ENCODE measurements at regions not wholly inside any gene's neighbourhood (a gene's known extent, or its start where the extent isn't known, plus 50 kb on each side); places are given as distances from the start of the nearest gene placed in this dataset.

GRCh38 chr4:24166501-24166900 is 276.7 kb upstream of the PPARGC1A start:
- Histone ChIP-seq H3F3A (ENCODE audit: insufficient read depth) (no peaks in the 10 kb centered on the region), H2AFZ (ENCODE audit: low read depth, low read length, severe bottlenecking) (no peak overlapping the region), H3K27ac (ENCODE audit: low read depth, low read length) (no peak overlapping the region), H3K9me3 (ENCODE audit: insufficient read depth, low read length) (no peaks in the 10 kb centered on the region), H3K9me2 (replicated peaks; ENCODE audit: insufficient read depth, low read length) (no peaks in the 10 kb centered on the region), H3K9ac (ENCODE audit: low read length) (no peak overlapping the region), H3K27me3 (ENCODE audit: low read length) (no peaks in the 10 kb centered on the region), H3K4me2 (ENCODE audit: low read depth, low read length, poor library complexity, severe bottlenecking) (no peak overlapping the region), H3K36me3 (ENCODE audit: low read length) (no peaks in the 10 kb centered on the region), H3K4me3 (ENCODE audit: insufficient read depth, low read length, poor library complexity, severe bottlenecking) (no peak overlapping the region), H4K20me1 (ENCODE audit: low read depth, low read length) (no peaks in the 10 kb centered on the region), H3K79me2 (ENCODE audit: insufficient read depth, low read length) (no peaks in the 10 kb centered on the region)
- TF ChIP-seq EZH2phosphoT487 (conservative IDR thresholded peaks at IDR 0.05; ENCODE audit: low read length) (no peak), CTCF (IDR thresholded peaks at IDR 0.05; ENCODE audit: insufficient read depth, low read length, poor library complexity, severe bottlenecking) (no peak)

DNA sequence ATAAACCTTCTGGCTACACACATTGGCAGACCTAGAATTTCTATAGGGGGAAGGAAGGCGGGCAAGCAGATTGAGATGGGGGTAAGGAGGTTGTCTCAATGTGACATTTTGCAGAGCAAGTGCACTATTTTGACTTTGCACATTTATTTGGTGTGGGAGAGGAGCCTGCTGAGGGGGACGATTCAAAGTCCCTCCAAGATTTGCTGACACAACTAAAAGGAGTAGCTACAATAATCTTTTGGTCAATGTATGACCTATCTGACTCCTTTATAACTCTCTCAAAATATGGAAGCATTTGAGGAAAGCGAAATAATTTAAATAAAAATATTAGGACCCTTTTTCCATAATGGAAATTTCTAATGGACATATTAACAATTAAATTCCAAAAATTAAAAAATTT is 274.9 kb upstream of the PPARGC1A start:
- H3K9me2 ChIP-seq (replicated peaks; ENCODE audit: insufficient read depth, low read length): no peaks in the 10 kb centered on the region
- H3K36me3 ChIP-seq (ENCODE audit: low read length): no peaks in the 10 kb centered on the region
- no peaks in the 10 kb centered on the region for H3K27me3 ChIP-seq (ENCODE audit: low read length)
- TF ChIP-seq EZH2phosphoT487 (conservative IDR thresholded peaks at IDR 0.05; ENCODE audit: low read length): no peak
- TF ChIP-seq CTCF (IDR thresholded peaks at IDR 0.05; ENCODE audit: insufficient read depth, low read length, poor library complexity, severe bottlenecking): no peak
- H3K9ac ChIP-seq (ENCODE audit: low read length): no peak overlapping the region
- no peak overlapping the region for H3K27ac ChIP-seq (ENCODE audit: low read depth, low read length)
- H3F3A ChIP-seq (ENCODE audit: insufficient read depth): no peaks in the 10 kb centered on the region
- H3K4me2 ChIP-seq (ENCODE audit: low read depth, low read length, poor library complexity, severe bottlenecking): no peak overlapping the region
- H3K4me3 ChIP-seq (ENCODE audit: insufficient read depth, low read length, poor library complexity, severe bottlenecking): no peak overlapping the region
- no peak overlapping the region for H2AFZ ChIP-seq (ENCODE audit: low read depth, low read length, severe bottlenecking)
- H3K79me2 ChIP-seq (ENCODE audit: insufficient read depth, low read length): no peaks in the 10 kb centered on the region
- H4K20me1 ChIP-seq (ENCODE audit: low read depth, low read length): no peaks in the 10 kb centered on the region
- no peaks in the 10 kb centered on the region for H3K9me3 ChIP-seq (ENCODE audit: insufficient read depth, low read length)

- no peaks in the 10 kb centered on the region for H3K9me3 ChIP-seq (ENCODE audit: insufficient read depth, low read length)
- H3K9ac ChIP-seq (ENCODE audit: low read length): no peak overlapping the region
- no peak overlapping the region for H2AFZ ChIP-seq (ENCODE audit: low read depth, low read length, severe bottlenecking)
- TF ChIP-seq CTCF (IDR thresholded peaks at IDR 0.05; ENCODE audit: insufficient read depth, low read length, poor library complexity, severe bottlenecking): no peak
- TF ChIP-seq EZH2phosphoT487 (conservative IDR thresholded peaks at IDR 0.05; ENCODE audit: low read length): no peak
- H3K4me3 ChIP-seq (ENCODE audit: insufficient read depth, low read length, poor library complexity, severe bottlenecking): no peak overlapping the region
- no peaks in the 10 kb centered on the region for H4K20me1 ChIP-seq (ENCODE audit: low read depth, low read length)
- no peaks in the 10 kb centered on the region for H3K27me3 ChIP-seq (ENCODE audit: low read length)
- H3K9me2 ChIP-seq (replicated peaks; ENCODE audit: insufficient read depth, low read length): no peaks in the 10 kb centered on the region
- H3K36me3 ChIP-seq (ENCODE audit: low read length): no peaks in the 10 kb centered on the region
- no peaks in the 10 kb centered on the region for H3F3A ChIP-seq (ENCODE audit: insufficient read depth)
- no peaks in the 10 kb centered on the region for H3K79me2 ChIP-seq (ENCODE audit: insufficient read depth, low read length)
- no peak overlapping the region for H3K27ac ChIP-seq (ENCODE audit: low read depth, low read length)
- no peak overlapping the region for H3K4me2 ChIP-seq (ENCODE audit: low read depth, low read length, poor library complexity, severe bottlenecking)
Measured at GRCh38 chr4:24164054-24164693, 274.3 kb upstream of the PPARGC1A start.

Data from SU-DHL-6 (cell line).